GM21447 (cell line): ENCODE measurements at regions not wholly inside any gene's neighbourhood (a gene's known extent, or its start where the extent isn't known, plus 50 kb on each side); places are given as distances from the start of the nearest gene placed in this dataset.
"Not testable (repeated sequence)": the region's sequence is repeated elsewhere in the genome, so short reads cannot be mapped to it uniquely, and the experiment has no call there.

Experiments used
- ATAC-seq: cut with Tn5 transposase; IDR thresholded peaks from one replicate; pipeline ENCODE4 v1.9.1; 2021; ENCODE audit not compliant: unreplicated experiment

- ATAC-seq = no peak
These were observed 60.2 kb upstream of the LRRC4C start for GRCh38 chr11:41519696-41520095.

DNA sequence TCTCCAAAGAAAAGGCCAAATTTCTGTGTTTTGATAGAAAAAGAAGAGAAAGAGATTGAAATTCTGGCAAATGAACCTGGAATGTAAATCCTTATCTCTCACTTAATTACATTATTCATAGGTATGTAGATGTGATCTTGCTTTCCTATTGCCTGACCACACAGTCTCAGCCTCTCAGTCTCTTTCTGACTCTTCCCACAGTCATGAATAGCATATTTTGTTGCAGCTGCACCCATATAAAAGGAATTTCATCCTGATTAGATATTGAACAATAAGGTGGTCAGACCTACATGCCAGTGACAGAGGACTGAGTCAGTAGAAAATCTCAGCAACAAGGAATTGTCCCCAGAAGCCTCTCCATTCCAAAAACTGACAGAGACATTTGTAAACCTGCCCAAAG, 62.9 kb upstream of the LRRC4C start:
- no peak for ATAC-seq

- ATAC-seq = no peak
These were observed 63.6 kb upstream of the LRRC4C start for GRCh38 chr11:41522899-41523672.

GRCh38 chr11:41527530-41527929, 68.1 kb upstream of the LRRC4C start:
- no peak for ATAC-seq

DNA sequence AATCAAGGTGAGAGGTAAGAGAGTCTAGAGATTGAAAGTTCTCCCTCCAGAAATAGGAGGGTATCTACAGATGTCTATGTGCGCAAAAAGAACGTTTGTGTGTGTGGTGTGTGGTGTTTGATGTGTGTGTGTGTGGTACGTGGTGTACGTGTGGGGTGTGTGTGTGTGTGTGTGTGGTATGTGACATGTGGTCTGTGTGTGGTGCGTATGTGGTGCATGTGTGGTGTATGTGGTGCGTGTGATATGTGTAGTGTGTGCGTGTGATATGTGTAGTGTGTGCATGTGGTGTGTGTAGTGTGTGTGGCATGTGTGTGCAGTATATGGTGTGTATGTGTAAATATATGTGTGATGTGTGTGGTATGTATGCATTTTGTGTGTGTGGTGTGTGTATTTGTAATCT, 73.0 kb upstream of the LRRC4C start:
- ATAC-seq = no peak

- ATAC-seq = no peak
These were observed 74.3 kb upstream of the LRRC4C start for GRCh38 chr11:41533761-41534160.

GRCh38 chr11:41534391-41534790, 74.9 kb upstream of the LRRC4C start:
- ATAC-seq = no peak

DNA sequence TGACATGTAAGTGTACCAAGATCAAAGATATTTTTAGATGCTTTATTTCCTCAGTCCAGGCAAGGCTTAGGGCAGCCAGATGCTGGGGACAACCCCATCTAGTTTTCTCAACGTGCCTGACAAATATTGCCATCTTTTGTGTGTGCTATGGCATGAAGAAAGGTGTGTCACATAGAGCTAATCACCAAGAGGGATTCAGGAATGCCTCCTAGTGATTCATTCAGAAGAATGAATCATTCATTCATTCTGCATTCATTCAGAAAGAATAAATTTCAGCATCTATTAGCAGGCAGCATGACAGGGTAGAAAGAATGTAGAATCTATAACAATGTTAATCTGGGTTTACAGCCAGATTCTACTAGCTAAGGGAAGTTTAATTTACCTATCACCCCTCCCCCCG, 75.4 kb upstream of the LRRC4C start:
- no peak for ATAC-seq

DNA sequence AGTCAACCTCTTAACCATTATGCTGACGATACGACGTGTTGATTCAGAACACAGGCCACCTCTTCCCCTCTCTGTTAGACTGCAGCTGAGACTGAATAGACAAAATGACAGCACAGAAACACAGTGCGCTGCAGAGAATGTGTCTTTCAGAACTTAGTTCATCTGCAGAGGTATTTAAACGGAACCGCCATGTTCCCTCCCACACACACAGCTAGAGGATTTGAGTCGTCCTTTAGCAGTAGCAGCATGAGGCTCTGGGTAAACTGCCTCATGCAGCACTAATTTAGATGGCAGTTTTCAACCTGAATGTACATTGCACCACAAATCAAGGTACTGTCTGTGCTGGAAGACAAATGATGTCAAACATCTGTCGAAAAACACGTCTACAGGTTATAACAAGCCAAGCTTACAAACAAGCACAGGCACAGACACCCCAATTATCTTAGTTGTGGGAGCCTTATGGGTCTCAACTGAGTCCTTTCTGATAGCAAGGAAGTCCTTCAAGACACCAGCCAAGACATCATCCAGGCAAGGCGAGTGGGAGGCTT, 76.6 kb upstream of the LRRC4C start:
- ATAC-seq = no peak

DNA sequence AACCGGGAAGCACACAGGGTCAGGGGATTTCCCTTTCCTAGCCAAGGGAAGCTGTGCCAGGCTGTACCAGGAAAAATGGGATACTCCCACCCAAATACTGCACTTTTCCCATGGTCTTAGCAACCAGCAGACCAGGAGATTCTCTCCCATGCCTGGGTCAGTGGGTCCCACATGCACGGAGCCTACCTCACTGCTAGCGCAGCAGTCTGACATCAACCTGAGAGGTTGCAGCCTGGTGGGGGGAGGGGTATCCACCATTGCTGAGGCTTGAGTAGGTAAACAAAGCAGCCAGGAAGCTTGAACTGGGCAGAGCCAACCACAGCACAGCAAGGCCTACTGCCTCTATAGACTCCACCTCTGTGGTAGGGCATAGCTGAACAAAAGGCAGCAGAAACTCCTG, 85.5 kb upstream of the LRRC4C start:
- not testable (repeated sequence) for ATAC-seq

DNA sequence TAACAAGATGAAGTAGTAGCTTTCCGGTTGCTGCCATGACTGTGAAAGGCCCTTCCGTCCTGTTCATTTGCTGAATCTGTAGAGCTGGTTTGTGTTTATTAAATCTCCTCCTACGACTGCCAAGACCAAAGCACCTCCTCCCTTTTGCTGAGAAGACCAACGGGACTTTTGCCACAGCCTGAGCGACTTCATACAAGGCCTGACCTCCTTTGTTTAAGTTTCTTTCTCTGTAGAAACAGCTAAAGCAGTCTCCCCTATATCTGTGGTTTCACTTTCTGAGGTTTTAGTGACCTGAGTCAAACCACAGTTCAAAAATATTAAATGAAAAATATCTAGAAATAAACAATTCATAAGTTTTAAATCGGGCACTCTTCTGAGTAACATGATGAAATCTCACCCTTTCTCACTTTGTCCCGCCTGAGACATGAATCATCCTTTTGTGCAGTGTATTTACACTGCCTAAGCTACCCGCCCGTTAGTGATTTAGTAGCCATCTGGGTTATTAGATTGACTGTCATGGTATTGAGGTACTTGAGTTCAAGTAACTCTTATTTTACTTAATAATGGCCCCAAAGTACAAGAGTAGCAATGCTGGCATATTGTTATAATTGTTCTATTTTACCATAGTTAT, 119.1 kb upstream of the LRRC4C start:
- ATAC-seq = no peak

- no peak for ATAC-seq
These were observed 120.1 kb upstream of the LRRC4C start for GRCh38 chr11:41579546-41579945.

DNA sequence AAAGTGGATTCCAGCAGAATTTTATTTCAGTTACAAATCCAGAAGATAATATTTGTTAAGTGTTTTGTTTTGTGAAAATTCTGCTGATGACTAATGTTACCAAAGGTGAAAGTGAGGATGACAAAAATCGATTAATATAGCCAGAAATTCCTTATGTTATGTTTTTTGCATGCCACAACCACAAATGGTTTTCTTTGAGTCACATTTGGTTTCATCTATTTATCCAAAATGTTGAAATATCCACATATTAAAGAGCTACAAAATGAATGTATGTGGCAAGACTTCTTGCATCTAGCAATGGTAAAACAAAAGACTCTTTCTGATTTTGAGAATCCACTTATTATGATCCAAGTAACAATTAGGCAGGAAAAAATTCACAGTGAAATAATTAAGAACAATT, 150.1 kb upstream of the LRRC4C start:
- ATAC-seq = no peak

DNA sequence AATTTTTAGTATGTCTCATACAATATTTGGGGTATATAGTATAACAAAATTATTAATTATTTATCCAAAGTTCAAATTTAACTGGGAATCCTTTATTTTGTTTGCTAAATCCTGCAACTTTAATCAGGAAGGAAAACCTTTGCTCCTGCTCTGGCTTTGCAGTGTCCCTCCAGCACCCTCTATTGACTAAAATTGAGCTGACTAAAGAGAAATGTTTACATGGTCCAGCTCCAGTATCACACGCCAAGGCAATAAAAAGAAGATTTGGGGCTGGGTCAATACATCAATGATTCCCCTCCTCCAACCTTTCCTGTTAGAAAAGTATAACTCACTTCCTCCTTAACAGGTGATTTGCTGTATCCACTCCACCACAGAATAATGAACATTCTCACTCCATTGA, 153.0 kb upstream of the LRRC4C start:
- no peak for ATAC-seq

- no peak for ATAC-seq
These were observed 153.9 kb upstream of the LRRC4C start for GRCh38 chr11:41613326-41613725.

DNA sequence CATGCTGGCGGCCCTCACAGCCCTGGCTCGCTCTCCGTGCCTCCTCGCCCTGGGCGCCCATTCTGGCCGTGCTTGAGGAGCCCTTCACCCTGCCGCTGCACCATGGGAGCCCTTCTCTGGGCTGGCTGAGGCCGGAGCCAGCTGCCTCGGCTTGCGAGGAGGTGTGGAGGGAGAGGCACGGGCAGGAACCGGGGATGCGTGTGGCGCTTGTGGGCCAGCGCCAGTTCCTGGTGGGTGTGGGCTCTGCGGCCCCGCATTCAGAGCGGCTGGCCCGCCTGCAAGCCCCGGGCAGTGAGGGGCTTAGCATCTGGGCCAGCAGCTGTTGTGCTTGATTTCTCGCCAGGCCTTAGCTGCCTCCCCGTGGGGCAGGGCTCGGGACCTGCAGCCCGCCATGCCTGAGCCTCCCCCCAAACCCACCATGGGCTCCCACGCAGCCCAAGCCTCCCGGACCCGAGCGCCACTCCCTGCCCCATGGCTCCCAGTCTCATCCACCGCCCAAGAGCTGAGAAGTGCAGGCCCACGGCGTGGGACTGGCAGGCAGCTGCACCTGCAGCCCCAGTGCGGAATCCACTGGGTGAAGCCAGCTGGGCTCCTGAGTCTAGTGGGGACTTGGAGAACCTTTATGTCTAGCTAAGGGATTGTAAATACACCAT, 163.4 kb upstream of the LRRC4C start:
- ATAC-seq = no peak

DNA sequence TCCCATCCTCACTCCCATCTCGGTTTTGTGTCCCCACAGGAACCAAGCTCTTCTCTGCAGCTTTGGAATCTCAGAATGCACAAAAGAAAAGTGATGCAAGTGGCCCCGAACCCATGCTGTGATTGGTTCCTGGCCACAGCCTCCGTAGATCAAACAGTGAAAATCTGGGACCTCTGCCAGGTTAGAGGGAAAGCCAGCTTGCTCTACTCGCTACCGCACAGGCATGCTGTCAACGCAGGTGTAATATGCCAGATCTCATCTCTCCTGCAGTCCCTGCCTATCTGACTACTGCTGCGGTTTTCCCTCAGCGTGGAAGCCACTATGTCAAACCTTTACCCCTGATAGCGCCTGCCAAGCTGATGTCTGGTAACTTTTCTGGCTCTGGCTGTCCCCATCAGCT, 200.5 kb upstream of the LRRC4C start:
- ATAC-seq = no peak

DNA sequence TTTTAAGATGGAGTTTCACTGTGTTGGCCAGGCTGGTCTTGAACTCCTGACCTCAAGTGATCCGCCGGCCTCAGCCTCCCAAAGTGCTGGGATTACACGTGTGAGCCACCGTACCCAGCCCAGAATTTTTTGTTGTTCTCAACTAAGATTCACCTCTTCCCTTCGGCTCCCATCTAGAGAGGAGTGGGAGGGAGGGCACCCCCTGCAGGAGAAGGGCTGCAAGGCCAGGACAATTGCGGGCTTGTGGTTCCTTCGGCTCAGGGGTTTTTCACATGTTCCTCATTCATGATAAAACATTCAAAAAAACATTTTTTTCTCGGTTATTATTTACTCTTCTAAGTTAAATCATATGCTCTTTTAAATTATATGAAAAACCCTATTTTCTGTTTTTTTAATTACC, 201.1 kb upstream of the LRRC4C start:
- no peak for ATAC-seq

GRCh38 chr11:41665441-41666360, 206.2 kb upstream of the LRRC4C start:
- no peak for ATAC-seq

DNA sequence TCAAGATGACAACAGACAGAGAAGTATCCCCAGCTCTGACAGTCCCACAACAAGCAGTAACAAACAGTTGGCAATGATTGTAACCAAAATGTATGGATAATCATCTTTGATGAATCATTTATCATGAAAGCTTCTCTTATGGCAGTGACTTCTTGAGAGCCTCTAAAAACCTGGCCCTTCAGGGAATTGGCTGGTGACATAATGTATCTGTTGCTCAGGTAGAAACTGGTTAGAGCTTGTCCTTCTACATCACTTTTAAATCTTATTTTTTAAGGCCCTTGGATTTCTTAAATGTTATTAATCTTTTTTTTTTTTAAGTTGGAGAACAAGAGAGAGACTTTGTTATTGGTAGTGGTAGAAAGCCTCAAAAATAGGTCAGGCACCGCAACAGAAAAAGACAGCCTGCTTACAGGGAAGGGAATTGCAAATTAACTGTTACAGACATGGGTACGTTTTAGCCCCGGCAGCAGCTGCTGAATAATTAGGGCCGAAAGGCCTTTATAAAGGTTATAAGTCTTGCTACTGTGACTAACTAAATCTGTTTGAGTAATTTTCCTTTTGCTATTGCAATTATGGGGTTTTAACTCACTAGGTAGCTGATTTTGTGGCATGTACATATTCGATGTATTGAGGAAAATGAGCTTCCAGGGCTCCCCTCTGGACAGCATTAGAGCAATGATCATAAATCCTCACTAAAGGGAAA, 207.7 kb upstream of the LRRC4C start:
- ATAC-seq = no peak
